Stimulated activated naive B cell treated with anti-CD40 and anti-IgM and Interleukin-4, amounts not matched to agents 10 μg/mL and 1 μg/mL and 100 μg/mL, for 72 hours (primary cell): ENCODE measurements at regions not wholly inside any gene's neighbourhood (a gene's known extent, or its start where the extent isn't known, plus 50 kb on each side); places are given as distances from the start of the nearest gene placed in this dataset.

Source experiments
- ATAC-seq, 2 donors: fragments of 150-1000 bp; cut with Tn5 transposase; replicated peaks; 2 replicates each; pipeline ENCODE4 v1.10.0; 2021; ENCODE audit warnings: moderate library complexity in 1 of 2
- DNase-seq: peaks from one replicate; pipeline ENCODE4 v3.0.0; 2021
- H3K27ac Mint-ChIP-seq: one replicate; pipeline ENCODE4 v1.8.0; 2022; ENCODE audit warnings: mild to moderate bottlenecking, mixed read lengths
- H3K27me3 Mint-ChIP-seq, 2 donors: one replicate each; pipeline ENCODE4 v1.8.0; 2022; ENCODE audit warnings: mixed read lengths in 2 of 2
- H3K36me3 Mint-ChIP-seq, 2 donors: one replicate each; pipeline ENCODE4 v1.8.0; 2022; ENCODE audit warnings: mixed read lengths in 2 of 2, mild to moderate bottlenecking in 1 of 2
- H3K4me1 Mint-ChIP-seq, 2 donors: one replicate each; pipeline ENCODE4 v1.8.0; 2022; ENCODE audit warnings: mixed read lengths in 2 of 2, mild to moderate bottlenecking in 1 of 2
- H3K4me3 Mint-ChIP-seq, 2 donors: one replicate each; pipeline ENCODE4 v1.8.0; 2022; ENCODE audit warnings: mild to moderate bottlenecking in 2 of 2, mixed read lengths in 2 of 2, moderate library complexity in 1 of 2
- H3K9me3 Mint-ChIP-seq, 2 donors: one replicate each; pipeline ENCODE4 v1.8.0; 2022; ENCODE audit warnings: mixed read lengths in 2 of 2, mild to moderate bottlenecking in 1 of 2

DNA sequence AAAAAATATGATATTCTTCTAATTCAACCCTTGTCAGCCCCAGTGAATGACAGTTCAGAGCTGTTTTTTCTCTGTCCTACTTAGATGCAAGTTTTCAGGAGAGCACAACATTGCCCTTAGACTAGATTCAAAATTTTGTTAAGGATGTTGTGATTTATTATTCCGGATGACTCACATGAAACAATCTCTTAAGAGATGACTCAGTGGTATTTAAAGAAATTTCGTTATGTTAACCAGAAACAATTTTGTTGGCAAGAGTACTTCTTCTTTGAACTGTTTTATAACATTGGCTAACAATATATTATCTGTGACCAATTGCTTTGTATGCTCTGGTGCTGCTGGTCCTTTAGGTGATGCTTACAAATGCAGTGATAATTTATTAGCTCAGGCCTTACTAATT is 132.0 kb downstream of the IZUMO3 start:
- ATAC-seq, result no peak
- H3K36me3 Mint-ChIP-seq, result no peaks in the 10 kb centered on the region
- DNase-seq, result no peak
- H3K27me3 Mint-ChIP-seq, result no peaks in the 10 kb centered on the region
- peaks cover 5 to 11% of the 10 kb centered on the region in 2 donors for H3K9me3 Mint-ChIP-seq
- no peak overlapping the region for H3K4me3 Mint-ChIP-seq
- no peak overlapping the region for H3K27ac Mint-ChIP-seq
- no peaks in the 10 kb centered on the region for H3K4me1 Mint-ChIP-seq

GRCh38 chr9:24398466-24398865 is 147.2 kb downstream of the IZUMO3 start:
- H3K27me3 Mint-ChIP-seq, result no peaks in the 10 kb centered on the region
- H3K9me3 Mint-ChIP-seq, result peaks cover 7 to 9% of the 10 kb centered on the region in 2 donors
- H3K27ac Mint-ChIP-seq, result no peak overlapping the region
- ATAC-seq (no peak), DNase-seq (no peak)
- no peak overlapping the region for H3K4me3 Mint-ChIP-seq
- H3K4me1 Mint-ChIP-seq, result no peaks in the 10 kb centered on the region
- no peaks in the 10 kb centered on the region for H3K36me3 Mint-ChIP-seq

- Mint-ChIP-seq H3K4me1 (no peaks in the 10 kb centered on the region), H3K27ac (no peak overlapping the region), H3K36me3 (no peaks in the 10 kb centered on the region), H3K27me3 (no peaks in the 10 kb centered on the region), H3K9me3 (peaks cover 2 to 3% of the 10 kb centered on the region in 2 donors), H3K4me3 (no peak overlapping the region)
- ATAC-seq (no peak), DNase-seq (no peak)
Observed at GRCh38 chr9:24391095-24391494, 154.6 kb downstream of the IZUMO3 start.

DNA sequence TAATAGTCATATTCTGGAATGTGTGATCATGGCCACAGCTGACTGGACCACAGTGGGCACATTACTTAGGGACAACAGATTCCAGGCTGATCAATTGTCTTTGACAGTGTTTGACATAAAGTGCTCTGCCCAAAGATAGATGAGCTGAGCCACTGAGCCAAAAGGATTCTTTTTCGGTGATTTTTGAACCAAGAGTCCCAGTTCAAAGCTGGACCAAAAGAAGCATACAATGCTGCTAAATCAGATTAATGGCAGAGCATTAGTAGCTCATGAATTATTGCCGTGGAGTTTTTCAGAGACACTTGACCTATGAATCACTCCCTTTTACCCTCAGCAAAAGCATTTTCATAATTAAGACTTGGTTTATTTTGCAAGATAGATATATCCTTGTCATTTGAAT is 160.6 kb downstream of the IZUMO3 start:
- Mint-ChIP-seq H3K36me3 (no peaks in the 10 kb centered on the region), H3K27ac (no peak overlapping the region), H3K9me3 (peaks cover 3 to 5% of the 10 kb centered on the region in 2 donors), H3K4me1 (no peaks in the 10 kb centered on the region), H3K4me3 (no peak overlapping the region), H3K27me3 (no peaks in the 10 kb centered on the region)
- no peak for DNase-seq
- no peak for ATAC-seq

DNA sequence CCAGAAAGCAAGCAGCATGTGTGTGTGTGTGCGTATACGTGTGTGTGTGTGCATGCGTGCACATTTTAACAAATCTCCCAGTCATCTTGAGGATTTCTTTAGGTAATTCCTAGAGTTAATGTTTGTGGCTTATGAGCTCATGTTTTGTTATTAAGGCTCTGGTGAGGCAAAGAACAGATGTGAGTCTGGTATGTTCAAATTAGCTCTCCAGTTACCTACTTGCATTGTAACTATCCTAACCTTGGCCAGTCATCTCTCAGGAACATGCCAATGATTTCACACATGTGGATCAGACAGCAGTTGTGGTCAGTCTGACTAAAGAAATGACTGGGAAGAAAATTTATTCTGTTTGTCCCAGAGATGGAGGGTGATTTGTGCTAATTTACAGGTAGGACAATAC is 163.1 kb downstream of the IZUMO3 start:
- H3K4me3 Mint-ChIP-seq, result no peak overlapping the region
- H3K4me1 Mint-ChIP-seq, result no peaks in the 10 kb centered on the region

GRCh38 chr9:24381205-24381604 is 164.5 kb downstream of the IZUMO3 start:
- no peak for ATAC-seq
- no peaks in the 10 kb centered on the region for H3K27me3 Mint-ChIP-seq
- H3K4me3 Mint-ChIP-seq, result no peak overlapping the region

More for the DNA sequence above, 163.1 kb downstream of the IZUMO3 start:
- no peak for ATAC-seq
- H3K27ac Mint-ChIP-seq, result no peak overlapping the region
- H3K9me3 Mint-ChIP-seq, result peaks cover 0 to 5% of the 10 kb centered on the region in 2 donors
- no peaks in the 10 kb centered on the region for H3K27me3 Mint-ChIP-seq
- no peaks in the 10 kb centered on the region for H3K36me3 Mint-ChIP-seq
- no peak for DNase-seq

GRCh38 chr9:24359046-24359445 is 186.7 kb downstream of the IZUMO3 start:
- Mint-ChIP-seq H3K4me1 (no peaks in the 10 kb centered on the region), H3K27me3 (no peaks in the 10 kb centered on the region), H3K4me3 (no peak overlapping the region), H3K27ac (no peak overlapping the region), H3K9me3 (peaks cover 16 to 24% of the 10 kb centered on the region in 2 donors), H3K36me3 (no peaks in the 10 kb centered on the region)
- ATAC-seq (no peak), DNase-seq (no peak)

More at GRCh38 chr9:24381205-24381604, 164.5 kb downstream of the IZUMO3 start:
- Mint-ChIP-seq H3K36me3 (no peaks in the 10 kb centered on the region), H3K4me1 (no peaks in the 10 kb centered on the region), H3K27ac (no peak overlapping the region), H3K9me3 (peaks cover 0 to 3% of the 10 kb centered on the region in 2 donors)
- DNase-seq, result no peak

GRCh38 chr9:24351973-24352372 is 193.7 kb downstream of the IZUMO3 start:
- H3K9me3 Mint-ChIP-seq, result peaks cover 8 to 9% of the 10 kb centered on the region in 2 donors
- ATAC-seq (no peak), DNase-seq (no peak)
- H3K36me3 Mint-ChIP-seq, result no peaks in the 10 kb centered on the region
- H3K4me3 Mint-ChIP-seq, result no peak overlapping the region
- no peak overlapping the region for H3K27ac Mint-ChIP-seq
- no peaks in the 10 kb centered on the region for H3K27me3 Mint-ChIP-seq
- H3K4me1 Mint-ChIP-seq, result no peaks in the 10 kb centered on the region

DNA sequence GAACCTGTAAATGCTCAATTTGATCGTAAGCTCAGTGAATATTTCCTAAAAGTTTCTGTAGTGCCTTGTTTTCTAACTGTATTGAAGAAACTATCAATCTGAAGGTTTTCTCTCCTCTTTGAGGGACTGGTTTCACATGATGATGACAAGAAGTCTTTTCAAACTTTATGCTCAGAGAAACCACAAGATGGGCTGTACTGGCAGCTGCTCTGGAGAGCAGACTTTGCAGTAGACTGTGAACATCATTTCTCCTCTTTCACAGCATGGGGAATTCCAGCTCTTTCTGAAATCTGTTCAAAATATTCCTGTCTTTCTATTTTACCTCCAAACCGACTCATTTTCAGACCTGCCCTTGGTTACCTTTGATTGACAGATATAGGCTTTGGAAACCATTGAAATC is 194.4 kb downstream of the IZUMO3 start:
- Mint-ChIP-seq H3K27me3 (no peaks in the 10 kb centered on the region), H3K4me1 (no peaks in the 10 kb centered on the region), H3K36me3 (no peaks in the 10 kb centered on the region), H3K4me3 (no peak overlapping the region), H3K27ac (no peak overlapping the region), H3K9me3 (peaks cover 8 to 10% of the 10 kb centered on the region in 2 donors)
- ATAC-seq (no peak), DNase-seq (no peak)

- H3K4me1 Mint-ChIP-seq, result no peaks in the 10 kb centered on the region
- no peaks in the 10 kb centered on the region for H3K36me3 Mint-ChIP-seq
- no peaks in the 10 kb centered on the region for H3K27me3 Mint-ChIP-seq
- peaks cover 0 to 11% of the 10 kb centered on the region in 2 donors for H3K9me3 Mint-ChIP-seq
- H3K4me3 Mint-ChIP-seq, result no peak overlapping the region
- no peak overlapping the region for H3K27ac Mint-ChIP-seq
- DNase-seq, result no peak
- ATAC-seq, result no peak
Observed at GRCh38 chr9:24342457-24342856, 203.2 kb downstream of the IZUMO3 start.

DNA sequence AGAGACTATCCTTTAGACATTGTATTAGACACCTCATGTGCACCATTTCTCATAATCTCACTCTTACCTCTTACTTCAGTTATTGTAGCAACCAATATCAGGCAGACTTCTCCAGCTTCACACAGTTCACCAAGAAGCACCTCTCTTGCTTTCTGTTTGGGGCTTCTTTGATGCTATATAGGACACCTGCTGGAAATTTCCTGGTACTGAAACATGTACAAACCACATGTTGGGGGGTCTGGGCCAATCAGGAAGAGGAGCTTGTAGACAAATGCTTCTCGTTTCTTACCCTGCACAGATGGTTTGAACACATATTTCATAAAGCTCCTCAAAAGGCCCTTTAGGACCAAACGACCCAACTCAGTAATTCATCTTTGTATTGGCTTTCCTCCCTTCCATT is 212.1 kb downstream of the IZUMO3 start:
- ATAC-seq (no peak), DNase-seq (no peak)
- Mint-ChIP-seq H3K27ac (no peak overlapping the region), H3K9me3 (peaks cover 2 to 15% of the 10 kb centered on the region in 2 donors), H3K36me3 (no peaks in the 10 kb centered on the region), H3K4me3 (no peak overlapping the region), H3K4me1 (no peaks in the 10 kb centered on the region), H3K27me3 (no peaks in the 10 kb centered on the region)

GRCh38 chr9:24298912-24299311 is 246.8 kb downstream of the IZUMO3 start:
- no peak for DNase-seq
- no peak overlapping the region for H3K4me3 Mint-ChIP-seq
- H3K36me3 Mint-ChIP-seq, result no peaks in the 10 kb centered on the region
- peaks cover 6 to 7% of the 10 kb centered on the region in 2 donors for H3K9me3 Mint-ChIP-seq
- H3K27ac Mint-ChIP-seq, result no peak overlapping the region
- no peaks in the 10 kb centered on the region for H3K4me1 Mint-ChIP-seq
- no peaks in the 10 kb centered on the region for H3K27me3 Mint-ChIP-seq
- no peak for ATAC-seq

DNA sequence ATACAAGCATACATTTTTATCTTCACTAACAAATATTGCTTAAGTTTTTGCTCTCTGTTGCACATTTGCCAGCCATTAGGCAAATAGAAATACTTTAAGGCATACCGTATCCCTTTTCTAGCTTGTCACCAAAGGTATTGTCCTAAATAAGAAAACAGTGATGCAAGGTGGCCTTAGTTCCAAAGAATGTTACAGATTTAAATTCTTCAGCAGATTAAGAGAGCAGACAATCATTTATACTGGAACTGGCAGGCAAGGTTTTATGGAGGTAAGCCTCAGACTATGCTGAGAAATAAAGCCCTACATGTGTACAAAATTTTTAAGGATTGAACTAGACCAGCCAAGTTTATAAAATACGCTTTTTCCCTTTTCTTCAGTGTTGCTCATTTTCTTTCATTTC is 247.8 kb downstream of the IZUMO3 start:
- Mint-ChIP-seq H3K27me3 (no peaks in the 10 kb centered on the region), H3K27ac (no peak overlapping the region), H3K4me1 (no peaks in the 10 kb centered on the region), H3K36me3 (no peaks in the 10 kb centered on the region), H3K9me3 (peaks cover 2 to 4% of the 10 kb centered on the region in 2 donors), H3K4me3 (no peak overlapping the region)
- no peak for DNase-seq
- no peak for ATAC-seq

DNA sequence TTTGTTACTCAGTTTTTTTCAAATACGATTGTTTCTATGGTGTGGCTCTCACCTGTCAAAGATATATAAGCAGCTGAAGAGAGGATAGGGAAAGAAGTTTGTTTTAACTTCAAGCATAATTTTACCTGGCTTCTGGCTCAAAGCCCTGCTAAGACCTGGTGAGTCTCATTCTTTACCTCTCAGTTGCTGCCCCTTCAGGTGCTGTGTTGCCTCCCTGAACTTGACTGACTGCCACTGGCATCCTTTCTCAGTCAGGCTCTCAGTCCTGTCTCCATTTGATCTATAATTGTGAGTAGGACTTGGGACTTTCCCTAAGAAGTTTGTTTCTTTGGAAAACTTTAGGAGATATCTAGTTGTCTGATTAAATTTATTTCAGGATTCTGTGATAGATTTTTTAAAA is 249.6 kb downstream of the IZUMO3 start:
- ATAC-seq (no peak), DNase-seq (no peak)
- H3K4me3 Mint-ChIP-seq, result no peak overlapping the region
- H3K9me3 Mint-ChIP-seq, result peaks cover 0 to 5% of the 10 kb centered on the region in 2 donors
- no peaks in the 10 kb centered on the region for H3K27me3 Mint-ChIP-seq
- H3K27ac Mint-ChIP-seq, result no peak overlapping the region
- no peaks in the 10 kb centered on the region for H3K36me3 Mint-ChIP-seq
- H3K4me1 Mint-ChIP-seq, result no peaks in the 10 kb centered on the region

DNA sequence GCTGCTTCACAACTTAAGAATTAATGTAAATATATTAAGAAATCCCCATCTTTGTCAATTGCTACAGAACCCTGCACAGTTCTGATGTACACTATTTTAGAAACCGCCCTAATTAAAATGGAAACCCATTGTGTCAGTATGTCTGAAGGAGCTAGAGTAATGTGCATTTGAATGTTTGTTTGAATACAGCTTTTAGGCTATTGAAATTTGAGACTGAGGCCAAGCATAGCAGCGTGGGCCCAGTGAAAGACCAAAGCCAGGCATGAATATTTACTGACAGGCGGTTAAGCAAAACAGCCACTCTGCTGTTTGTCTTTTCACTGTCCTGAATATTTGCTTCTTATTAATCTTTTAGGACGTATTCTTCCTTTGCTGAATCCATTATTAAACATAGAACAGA is 252.3 kb downstream of the IZUMO3 start:
- ATAC-seq (no peak), DNase-seq (no peak)
- Mint-ChIP-seq H3K27ac (no peak overlapping the region), H3K36me3 (no peaks in the 10 kb centered on the region), H3K9me3 (peaks cover 5 to 6% of the 10 kb centered on the region in 2 donors), H3K27me3 (no peaks in the 10 kb centered on the region), H3K4me3 (no peak overlapping the region), H3K4me1 (no peaks in the 10 kb centered on the region)

- Mint-ChIP-seq H3K9me3 (peaks cover 5 to 9% of the 10 kb centered on the region in 2 donors), H3K4me1 (no peaks in the 10 kb centered on the region), H3K4me3 (no peak overlapping the region), H3K27me3 (no peaks in the 10 kb centered on the region), H3K36me3 (no peaks in the 10 kb centered on the region), H3K27ac (no peak overlapping the region)
- no peak for ATAC-seq
- DNase-seq, result no peak
Observed at GRCh38 chr9:24286761-24287160, 258.9 kb downstream of the IZUMO3 start.
